D721Med (cell line): ENCODE measurements at regions not wholly inside any gene's neighbourhood (a gene's known extent, or its start where the extent isn't known, plus 50 kb on each side); places are given as distances from the start of the nearest gene placed in this dataset.

Source experiments
- DNase-seq: peaks from one replicate; pipeline ENCODE4 v3.0.0; 2011; ENCODE audit warnings: low spot score; ENCODE audit not compliant: insufficient read length
- FAIRE-seq: peaks from 2 replicates; lab custom pipeline; 2011; peaks lifted over from hg19 to GRCh38; lab: Jason Lieb, UNC
- CTCF ChIP-seq: IDR thresholded peaks from 2 replicates; pipeline ENCODE4 v1.5.1; 2012; ENCODE audit warnings: mild to moderate bottlenecking, control low read depth; ENCODE audit not compliant: insufficient read depth; ENCODE audit errors: missing control alignments

DNA sequence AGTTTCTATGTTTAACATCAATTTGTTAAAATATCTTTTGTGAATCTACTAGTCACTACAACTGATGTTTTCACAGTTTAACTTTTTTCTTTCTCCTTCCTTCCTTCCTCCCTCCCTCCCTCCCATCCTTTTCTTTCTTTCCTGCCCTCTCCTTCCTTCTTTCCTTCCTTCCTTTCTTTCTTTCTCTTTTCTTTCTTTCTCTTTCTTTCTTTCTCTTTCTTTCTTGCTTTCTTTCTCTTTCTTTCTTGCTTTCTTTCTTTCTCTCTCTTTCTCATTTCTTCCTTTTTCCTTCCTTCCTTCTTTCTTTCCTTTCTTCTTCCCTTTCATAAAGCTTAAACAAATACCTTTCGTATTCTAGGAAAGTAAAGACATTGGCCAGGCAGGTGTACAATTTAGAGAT, 2083.0 kb upstream of the CELF4 start:
- TF ChIP-seq CTCF = no peak
- DNase-seq (no peak), FAIRE-seq (peak; percentile 11)

GRCh38 chr18:39647627-39648534, 2082.3 kb upstream of the CELF4 start:
- no peak for TF ChIP-seq CTCF
- no peak for DNase-seq
- FAIRE-seq = peak; percentile 67

- FAIRE-seq (no peak), DNase-seq (no peak)
- TF ChIP-seq CTCF = no peak
Observed at GRCh38 chr18:39638224-39638623, 2072.6 kb upstream of the CELF4 start.

GRCh38 chr18:39636931-39637330, 2071.3 kb upstream of the CELF4 start:
- FAIRE-seq (no peak), DNase-seq (no peak)
- no peak for TF ChIP-seq CTCF

DNA sequence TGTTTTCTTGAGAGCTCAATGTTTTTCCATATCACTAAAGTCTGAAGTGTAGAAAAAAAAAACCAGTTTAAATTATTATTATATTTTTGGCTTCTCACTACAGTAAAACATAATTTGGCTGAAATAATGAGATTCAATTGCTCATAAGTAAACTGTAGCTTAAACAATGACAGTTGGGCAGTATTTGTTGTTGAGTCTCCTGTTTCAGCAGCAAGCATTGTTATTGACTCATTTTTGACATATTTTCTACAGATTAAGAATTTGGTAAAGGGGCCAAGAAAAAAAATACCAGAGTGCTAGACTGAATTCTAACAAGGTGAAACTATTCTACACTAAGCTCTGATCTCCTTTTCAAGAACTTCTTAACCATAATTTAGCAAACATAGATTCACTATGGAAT, 2070.4 kb upstream of the CELF4 start:
- DNase-seq = no peak
- no peak for FAIRE-seq
- TF ChIP-seq CTCF = no peak

DNA sequence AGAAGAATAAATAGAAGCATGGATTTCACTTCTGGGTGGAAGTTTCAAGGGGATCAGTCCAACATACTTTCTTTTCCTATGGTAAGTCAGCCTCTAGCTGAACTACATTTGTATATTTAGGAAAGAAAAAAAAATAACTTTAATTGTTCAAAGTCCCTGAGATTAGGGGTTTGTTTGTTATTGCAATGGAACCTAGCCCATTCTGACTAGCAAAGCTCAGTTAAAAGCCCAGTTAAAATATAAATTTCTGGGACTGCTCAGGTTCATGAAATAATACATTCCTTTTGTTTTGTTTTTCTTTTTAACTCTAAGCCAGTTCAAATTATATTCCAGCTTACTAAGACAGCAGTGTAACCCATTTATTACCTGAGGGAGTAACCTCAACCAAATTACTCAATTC, 2069.6 kb upstream of the CELF4 start:
- FAIRE-seq (peak; percentile 81), DNase-seq (no peak)
- TF ChIP-seq CTCF = no peak

GRCh38 chr18:39627936-39628335, 2062.3 kb upstream of the CELF4 start:
- DNase-seq (no peak), FAIRE-seq (no peak)
- no peak for TF ChIP-seq CTCF
